ENCODE measurements at regions not wholly inside any gene's neighbourhood (a gene's known extent, or its start where the extent isn't known, plus 50 kb on each side); places are given as distances from the start of the nearest gene placed in this dataset.

DNA sequence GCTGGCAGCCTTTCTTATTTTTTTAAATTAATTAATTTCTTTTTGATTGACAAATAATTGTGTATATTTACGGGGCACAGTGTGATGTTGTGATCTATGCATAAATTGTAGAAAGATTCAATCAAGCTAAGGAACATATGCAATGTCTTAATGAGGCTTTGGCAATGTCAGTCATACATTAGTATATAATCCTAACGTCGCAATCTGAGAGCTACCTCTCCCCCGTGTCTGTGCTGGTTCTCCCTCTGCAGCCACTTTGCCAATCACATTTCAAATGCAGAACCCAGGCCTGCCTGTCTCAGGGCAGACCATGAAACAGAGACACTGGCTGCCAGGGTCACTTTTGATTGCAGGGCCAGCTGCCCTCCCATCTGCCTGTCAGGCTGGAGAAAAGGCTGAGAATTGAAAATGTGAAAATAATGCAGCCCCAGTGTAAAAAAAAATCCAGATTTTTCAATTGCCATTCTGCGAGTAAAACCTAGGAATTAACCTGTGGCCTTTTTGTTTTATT is 56.3 kb downstream of the SLC24A2 start:
- ChIA-PET POLR2A (no interaction called here), CTCF (no interaction called here)

DNA sequence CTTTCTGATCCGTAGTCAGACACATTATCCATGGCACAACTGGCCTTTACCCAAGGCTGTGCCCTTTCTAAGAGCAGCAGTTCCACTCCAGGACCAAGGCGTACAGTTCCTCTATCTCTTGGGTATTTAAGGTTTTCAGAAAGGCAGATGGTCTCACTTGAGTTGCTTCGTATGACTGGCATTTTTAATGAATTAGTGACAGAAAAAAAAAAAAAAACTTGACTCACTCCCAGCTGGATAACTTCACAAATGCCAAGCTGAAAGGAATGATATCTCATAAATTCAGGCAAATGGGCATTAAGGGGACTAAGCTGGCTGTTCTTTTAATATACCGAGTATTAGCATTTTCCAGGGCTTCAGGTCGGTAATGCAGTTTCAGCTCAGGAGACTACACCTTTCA is 60.7 kb downstream of the SLC24A2 start:
- CTCF ChIA-PET: interaction anchor here (0.7 kb wide), 1 partner anchor 21 kb away, joined by 3 read pairs; no protein-coding TSS in a partner anchor

DNA sequence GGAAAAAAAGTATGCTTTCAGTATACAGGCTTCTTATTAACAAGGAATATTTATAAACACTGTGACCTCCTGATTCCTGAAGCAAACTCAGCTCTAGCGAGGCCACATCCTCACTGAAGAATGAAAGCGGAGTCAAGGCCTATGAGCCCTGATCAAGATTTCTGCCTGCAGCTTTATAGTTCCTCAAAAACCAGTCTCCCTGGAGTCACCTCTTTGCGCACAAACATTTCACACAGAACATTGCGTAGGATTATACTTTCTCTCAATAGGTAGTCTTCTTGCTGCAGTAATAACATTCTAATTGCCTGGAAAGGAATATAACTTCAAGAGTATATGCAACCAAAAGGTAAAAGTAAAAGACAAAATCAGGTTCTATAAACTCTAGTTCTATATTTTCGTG is 62.9 kb downstream of the SLC24A2 start:
- POLR2A ChIA-PET: no interaction called here
- CTCF ChIA-PET: no interaction called here

More for the DNA sequence above, 60.7 kb downstream of the SLC24A2 start:
- POLR2A ChIA-PET: interaction anchor here (0.7 kb wide), 1 partner anchor 1003 kb away, joined by 3 read pairs; no protein-coding TSS in a partner anchor

DNA sequence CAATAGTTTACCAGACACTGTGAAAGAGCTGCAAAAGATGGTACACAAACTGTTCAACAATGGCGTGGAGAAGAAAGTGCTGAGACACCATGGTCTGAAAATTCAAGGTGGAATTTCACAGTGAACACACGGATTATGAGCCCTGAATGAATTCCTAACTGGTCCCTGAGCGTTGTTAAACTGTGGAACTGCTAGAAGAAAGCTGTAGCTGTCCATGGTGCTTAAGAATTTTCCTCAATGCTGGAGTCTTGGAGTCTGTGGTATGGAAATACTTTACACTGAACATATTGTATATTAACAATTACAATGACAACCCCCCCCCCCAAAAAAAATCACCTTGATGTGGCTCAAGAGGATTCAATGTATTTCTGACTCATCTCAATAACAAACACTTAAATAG is 68.5 kb downstream of the SLC24A2 start:
- POLR2A ChIA-PET: no interaction called here
- CTCF ChIA-PET: no interaction called here

DNA sequence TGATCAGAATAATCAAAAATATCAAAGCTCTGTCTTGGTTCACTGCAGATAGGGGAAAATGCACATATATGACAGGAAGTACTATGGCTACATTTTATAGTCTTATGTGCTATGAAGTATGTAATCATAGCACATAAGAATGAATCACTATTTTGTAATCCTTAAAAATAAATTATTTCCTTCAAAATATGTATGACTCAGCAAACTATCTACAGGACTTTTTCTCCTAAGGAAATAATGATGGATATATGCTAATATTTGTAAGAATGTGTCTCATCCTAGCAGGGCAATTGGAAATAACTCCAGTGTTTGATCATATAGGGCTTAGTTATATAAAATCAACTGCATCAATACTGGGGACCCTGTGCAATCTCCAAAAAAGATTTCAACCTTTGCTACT is 85.1 kb downstream of the SLC24A2 start:
- CTCF ChIA-PET: no interaction called here
- POLR2A ChIA-PET: no interaction called here

DNA sequence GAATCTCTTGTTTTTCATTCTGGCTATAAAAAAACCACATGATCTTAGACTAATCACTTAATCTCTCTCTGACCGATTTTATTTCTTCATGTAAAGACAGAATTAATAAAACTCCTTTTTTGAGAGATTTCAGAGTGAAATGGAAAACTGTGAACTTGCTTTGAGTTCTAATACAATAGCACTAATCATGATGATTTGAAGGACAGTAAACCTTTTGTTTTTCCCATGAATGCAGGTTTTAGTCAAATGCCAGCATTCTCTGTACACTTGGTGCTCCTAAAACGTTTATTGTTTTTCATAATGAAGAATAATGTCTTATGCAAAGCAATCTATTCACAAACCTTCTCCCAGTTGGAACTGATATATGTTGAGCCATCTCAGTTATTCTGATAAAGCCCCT is 86.8 kb downstream of the SLC24A2 start:
- POLR2A ChIA-PET: no interaction called here
- CTCF ChIA-PET: no interaction called here

DNA sequence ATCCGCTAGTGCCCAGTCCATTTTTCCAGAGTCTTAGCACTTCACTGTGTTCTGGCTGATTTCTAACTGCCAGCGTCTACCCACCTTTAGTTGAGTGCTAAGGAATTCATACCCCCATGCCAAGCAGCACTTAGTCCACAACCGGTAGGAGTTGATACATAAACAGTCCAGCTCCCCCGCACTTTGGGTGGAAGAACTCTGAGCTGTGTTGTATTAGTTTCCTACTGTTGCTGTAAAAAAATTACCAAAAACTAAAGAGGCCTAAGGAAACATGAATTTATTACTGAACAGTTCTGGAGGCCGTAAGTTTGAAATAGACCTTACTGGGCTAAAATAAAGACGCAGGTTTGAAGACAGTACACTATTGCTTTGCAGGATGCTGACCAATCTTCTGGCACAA is 87.6 kb downstream of the SLC24A2 start:
- CTCF ChIA-PET: no interaction called here

DNA sequence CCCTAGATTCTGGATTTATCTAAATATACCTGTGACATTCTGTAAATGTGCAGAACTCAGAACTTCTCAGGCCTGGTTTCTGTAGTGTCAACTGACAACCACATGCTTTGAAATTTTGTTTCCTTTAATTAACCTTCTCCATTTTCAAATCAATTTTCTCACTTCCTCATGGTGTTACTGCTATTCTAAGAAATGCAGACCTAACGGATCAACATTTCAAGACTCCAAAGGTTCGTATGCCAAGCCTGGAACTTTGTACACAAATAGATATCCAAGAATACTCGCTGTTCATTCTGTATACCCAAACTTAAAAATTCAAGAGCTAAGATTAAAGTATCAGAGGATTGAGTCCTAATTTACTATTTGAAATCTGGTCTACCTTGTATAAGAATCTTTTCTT is 88.1 kb downstream of the SLC24A2 start:
- ChIA-PET POLR2A (no interaction called here), CTCF (no interaction called here)

More for the DNA sequence above, 87.6 kb downstream of the SLC24A2 start:
- POLR2A ChIA-PET: no interaction called here

DNA sequence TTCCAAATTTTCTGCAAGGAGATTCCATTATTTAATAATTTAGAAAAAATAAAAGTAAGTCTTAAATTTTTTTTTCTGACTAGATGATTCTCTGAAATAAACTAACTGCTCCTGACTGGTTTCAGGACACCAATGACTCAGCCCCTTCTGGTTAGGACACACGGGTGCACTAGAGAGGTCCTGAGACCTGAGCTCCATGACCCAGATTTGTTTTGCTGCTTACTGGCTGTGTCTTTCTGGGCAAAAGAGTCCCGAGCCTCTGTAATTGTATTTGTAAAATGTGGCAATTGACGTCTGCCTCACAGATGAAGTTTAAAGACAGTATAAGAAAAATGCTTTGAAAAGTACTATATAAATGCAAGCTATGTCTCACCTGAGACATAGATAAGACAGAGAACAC is 89.1 kb downstream of the SLC24A2 start:
- POLR2A ChIA-PET: no interaction called here
- CTCF ChIA-PET: no interaction called here

DNA sequence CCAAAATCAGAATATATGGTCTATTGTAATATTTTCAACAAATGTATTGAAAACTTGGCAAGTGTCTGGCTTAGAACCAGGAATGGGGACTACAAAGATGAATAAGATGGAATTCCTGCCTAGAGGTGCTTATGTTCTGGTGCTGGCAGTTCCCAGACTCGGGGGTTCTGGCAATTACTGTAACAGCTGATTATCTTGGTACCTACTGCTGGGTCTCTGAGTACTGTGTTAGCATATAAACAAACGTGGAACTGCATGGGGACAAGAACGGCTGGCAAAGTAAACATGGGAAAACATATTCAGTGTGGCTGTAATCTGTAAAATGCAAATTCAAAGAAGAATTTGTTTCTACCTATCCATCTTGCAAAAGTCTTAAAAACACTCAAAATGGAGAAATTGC is 89.9 kb downstream of the SLC24A2 start:
- POLR2A ChIA-PET: no interaction called here
- CTCF ChIA-PET: no interaction called here

DNA sequence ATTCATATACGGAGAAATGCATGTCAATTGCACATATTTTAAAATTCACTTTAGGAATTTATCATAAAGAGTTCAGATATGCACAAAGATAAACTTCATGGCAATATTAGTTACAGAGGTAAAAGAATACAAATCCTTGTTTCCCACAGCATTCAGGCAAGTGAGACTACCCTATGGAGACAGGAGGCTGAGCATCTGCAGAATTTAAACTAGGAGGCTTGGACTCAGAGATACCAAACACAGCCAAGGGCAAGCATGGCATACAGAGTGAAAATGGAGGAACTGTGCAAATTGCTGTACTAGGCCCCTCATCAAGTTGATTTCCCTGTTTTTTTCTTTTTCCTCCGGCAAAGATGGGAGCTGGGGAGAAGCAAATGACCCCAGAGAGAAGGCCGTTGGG is 94.2 kb downstream of the SLC24A2 start:
- POLR2A ChIA-PET: no interaction called here

DNA sequence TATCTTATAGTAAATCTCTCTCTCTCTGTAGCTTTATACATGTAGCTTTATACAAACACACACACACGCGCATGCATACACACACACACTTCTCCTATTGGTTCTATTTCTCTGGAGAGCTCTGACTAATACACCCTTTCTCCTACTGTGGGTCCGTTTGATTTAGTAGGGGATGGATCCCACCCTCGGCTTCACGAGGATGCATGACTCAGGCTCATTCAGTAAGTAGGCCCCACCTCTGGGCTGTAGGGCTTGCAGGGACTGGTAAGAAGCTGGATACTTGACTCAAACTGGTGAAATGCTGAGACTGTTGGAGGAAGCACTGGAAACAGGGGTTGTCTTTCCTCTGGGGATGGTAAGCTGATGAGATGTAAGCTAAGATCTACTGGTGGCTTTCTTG is 98.7 kb downstream of the SLC24A2 start:
- ChIA-PET POLR2A (no interaction called here), CTCF (no interaction called here)

More for the DNA sequence above, 94.2 kb downstream of the SLC24A2 start:
- CTCF ChIA-PET: no interaction called here

DNA sequence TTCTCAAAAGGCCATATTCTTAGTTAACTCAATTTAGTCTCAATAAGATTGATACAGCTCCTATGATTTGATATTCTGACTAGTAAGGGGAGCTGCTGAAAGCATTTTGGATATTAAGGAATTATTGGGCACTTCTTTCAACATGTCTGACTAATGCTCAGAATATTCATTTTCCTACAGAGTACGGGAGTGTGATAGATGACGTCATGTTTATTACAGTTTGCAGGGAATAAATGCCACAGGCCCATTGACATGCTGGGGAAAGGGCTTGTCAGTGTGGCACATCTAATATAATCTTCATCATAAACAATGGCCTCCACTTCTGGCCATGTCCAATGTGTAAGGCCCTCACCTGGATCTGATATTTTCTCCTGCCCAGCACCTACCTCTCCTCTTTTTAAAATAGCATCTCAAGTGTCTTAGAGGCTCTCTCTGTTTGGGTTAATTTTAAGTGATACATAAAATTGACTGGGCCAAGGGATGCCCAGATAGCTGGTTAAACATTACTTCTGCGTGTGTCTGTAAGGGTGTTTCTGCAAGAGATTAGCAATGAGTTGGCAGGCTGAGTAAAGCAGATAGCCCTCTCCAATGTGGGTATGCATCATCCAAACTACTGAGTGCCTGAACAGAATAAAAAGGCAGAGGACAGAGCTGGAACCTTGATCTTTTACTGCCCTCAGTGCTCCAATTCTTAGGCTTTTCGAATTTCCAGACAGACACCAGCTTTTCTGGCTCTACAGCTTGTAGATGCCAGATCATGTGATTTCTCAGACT is 99.3 kb downstream of the SLC24A2 start:
- POLR2A ChIA-PET: no interaction called here
- CTCF ChIA-PET: no interaction called here

DNA sequence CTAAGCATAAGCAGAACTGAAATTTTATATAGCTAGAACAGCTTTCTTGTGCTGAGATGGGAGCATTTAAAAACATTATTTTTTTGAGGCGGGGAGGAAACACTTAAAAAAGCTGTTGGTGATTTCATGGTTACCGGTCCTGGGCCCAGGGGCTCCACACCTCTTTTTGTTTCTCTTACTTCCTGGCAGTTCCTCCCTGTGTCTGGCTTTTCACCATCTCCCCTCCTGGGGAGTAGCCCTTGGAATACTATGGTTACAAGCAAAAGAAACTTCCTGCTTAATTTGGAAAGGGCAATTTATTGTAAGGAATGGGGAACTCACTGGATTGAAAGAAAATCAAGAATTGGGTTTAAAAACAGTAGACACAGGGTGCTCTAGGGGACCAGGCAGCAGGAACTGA is 105.1 kb downstream of the SLC24A2 start:
- CTCF ChIA-PET: no interaction called here
- POLR2A ChIA-PET: no interaction called here

DNA sequence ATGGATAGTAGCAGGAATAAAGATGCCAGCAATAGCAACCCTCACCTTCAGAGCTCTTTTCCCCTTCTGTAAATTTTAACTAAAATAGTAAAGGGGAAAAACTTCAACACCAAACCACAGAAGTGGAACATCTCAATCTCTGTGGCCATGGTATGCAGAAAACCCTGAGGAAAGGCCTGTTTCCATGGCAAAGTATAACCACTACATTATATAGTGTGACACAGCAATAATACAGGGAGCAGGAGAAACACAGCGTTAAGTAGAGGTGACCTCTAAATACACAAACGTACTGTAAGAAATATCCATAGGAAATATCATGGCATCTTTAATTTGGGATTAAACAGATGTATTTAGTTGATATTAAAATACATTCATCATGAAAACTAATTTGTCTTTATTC is 106.4 kb downstream of the SLC24A2 start:
- CTCF ChIA-PET: no interaction called here
- POLR2A ChIA-PET: no interaction called here

DNA sequence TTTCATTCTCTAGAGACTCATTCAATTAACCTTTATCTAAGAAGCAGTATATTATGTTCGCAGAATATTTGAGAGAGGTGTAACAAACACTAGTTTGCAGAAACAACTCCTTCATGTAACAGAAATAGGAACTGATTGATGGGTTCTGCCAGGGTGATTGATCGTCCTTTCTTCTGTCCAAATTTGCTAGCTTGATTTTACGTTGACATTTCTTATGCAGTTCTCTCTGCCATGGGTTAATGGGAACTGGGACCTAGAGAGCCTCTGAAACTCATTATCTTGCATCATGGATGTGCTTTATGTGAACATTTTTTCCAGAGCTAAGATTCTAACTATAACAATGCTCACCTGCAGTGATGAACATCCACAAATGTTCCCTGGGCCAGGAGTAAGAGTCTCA is 107.0 kb downstream of the SLC24A2 start:
- POLR2A ChIA-PET: no interaction called here
- CTCF ChIA-PET: no interaction called here

DNA sequence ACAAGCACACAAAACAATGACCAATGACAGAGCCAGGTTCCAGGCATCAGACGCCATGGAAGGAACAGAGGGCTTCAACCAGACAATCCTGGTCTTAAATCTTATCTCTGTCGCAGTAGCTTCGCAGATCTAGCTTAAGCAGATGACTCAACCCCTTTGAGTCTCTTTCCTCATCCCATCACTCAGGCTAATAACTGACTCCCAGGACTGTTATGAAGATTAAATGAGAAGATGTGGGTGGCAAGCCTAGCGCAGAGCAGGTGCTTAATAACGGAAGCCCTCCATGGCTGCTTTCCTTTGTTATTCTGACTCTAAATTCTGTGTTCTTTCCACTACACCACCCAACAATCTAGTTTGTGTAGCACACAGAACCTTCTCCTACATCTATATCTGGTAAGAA is 110.9 kb downstream of the SLC24A2 start:
- ChIA-PET POLR2A (no interaction called here), CTCF (no interaction called here)

DNA sequence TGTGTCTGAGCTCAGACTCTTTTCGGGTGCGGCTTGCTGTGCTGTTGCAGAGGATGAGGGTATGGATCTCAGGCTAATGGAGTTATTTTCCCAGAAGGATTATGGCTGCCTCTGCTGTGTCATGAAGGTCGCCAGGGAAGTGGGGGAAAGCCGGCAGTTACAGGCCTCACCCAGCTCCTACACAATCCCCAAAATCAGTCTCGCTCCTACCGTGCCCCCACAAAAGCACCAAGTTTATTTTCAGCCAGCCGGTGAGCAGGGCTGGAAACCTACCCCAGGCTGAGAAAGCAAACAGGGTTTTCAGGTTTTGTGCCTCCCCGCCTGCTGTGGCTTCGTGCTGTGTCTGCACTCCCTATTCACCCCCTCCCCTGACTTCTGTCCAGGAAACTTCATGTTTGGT is 113.3 kb downstream of the SLC24A2 start:
- CTCF ChIA-PET: no interaction called here

DNA sequence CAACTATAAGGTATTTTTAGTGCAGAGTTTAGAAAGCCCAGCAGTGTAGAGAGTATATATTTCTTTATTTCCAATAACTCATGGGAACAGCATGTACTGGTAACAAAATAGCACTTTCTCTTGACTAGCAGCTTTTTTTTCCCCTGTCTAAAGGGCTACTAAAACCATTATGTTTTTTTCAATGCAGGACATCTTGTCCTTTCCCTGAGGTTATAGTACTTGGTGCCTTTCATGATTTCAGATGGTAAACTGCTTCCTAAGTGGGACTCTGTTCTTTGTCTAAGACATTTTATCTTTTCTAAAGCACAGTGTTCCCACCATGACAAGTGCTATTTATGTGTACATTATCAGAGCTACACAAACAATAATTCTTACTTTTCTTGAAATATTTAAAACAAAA is 122.3 kb downstream of the SLC24A2 start:
- ChIA-PET POLR2A (no interaction called here), CTCF (no interaction called here)

More for the DNA sequence above, 113.3 kb downstream of the SLC24A2 start:
- POLR2A ChIA-PET: no interaction called here

DNA sequence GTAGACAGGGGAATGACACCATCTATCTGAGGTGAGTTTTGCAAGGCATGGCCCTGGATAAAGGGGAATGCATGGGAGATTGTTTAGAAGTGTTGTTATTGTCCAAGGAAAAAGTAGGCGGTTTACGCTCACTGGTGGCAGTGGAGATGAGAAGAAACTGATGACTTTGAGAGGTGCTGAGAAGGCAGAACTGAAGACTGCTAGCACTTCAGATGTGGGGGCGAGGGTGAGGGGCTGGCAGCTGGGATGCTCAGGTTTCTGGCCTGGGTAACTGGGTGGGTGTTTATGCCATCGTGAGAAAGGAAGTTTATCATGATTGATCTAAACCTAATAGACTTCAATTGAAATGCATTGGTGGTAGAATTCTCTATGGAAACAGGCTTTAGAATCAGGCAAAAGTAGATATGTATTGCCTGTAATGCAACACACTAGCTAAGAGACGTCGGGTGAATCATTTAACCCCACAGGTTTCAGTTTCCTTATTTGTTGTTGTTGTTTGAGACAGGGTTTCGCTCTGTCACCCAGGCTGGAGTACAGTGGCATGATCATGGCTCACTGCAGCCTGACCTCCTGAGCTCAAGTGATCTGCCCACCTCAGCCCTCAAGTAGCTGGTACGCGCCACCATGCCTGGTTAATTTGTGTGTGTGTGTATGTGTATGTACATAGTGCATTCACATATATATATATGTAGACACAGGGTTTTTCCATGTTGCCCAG is 123.5 kb downstream of the SLC24A2 start:
- ChIA-PET POLR2A (no interaction called here), CTCF (no interaction called here)

DNA sequence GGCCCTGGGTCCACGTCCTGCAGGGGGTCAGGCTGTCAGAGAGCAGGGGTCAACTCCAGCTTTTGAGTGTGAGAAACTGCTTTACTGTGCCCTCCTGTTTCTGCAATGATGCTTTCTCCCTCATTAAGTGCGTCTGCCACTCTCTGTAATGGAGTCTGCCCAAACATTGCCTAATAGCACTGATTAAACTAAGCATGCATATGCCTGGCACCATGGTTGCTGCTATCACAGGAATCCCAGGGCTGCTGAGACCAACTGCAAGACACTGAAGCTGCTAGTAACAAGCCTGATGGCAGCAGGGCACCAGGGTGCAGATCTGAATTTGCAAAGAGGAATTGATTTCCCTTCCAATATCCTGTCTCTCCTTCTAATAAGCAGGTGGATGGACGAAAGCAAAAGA is 125.3 kb downstream of the SLC24A2 start:
- POLR2A ChIA-PET: no interaction called here
- CTCF ChIA-PET: no interaction called here

DNA sequence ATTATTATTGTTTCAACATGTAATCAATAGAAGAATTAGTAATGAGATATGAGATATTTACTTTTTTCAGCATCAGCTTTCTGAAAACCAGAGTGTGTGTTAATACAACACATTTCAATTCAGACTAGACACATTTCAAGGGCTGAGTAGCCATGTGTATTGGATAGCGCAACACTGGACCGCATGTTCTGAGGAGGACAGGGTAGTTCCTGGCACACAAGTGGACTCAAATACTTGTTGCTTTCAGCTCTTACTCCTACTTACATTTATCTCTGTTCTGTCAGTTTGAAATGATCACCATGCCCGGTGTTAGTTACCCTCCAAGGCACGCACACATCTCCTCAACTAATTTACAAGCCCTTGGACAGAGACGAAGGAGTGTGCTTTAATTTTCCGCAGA is 126.6 kb downstream of the SLC24A2 start:
- CTCF ChIA-PET: no interaction called here
- POLR2A ChIA-PET: no interaction called here
